ENCODE measurements at regions not wholly inside any gene's neighbourhood (a gene's known extent, or its start where the extent isn't known, plus 50 kb on each side); places are given as distances from the start of the nearest gene placed in this dataset.

DNA sequence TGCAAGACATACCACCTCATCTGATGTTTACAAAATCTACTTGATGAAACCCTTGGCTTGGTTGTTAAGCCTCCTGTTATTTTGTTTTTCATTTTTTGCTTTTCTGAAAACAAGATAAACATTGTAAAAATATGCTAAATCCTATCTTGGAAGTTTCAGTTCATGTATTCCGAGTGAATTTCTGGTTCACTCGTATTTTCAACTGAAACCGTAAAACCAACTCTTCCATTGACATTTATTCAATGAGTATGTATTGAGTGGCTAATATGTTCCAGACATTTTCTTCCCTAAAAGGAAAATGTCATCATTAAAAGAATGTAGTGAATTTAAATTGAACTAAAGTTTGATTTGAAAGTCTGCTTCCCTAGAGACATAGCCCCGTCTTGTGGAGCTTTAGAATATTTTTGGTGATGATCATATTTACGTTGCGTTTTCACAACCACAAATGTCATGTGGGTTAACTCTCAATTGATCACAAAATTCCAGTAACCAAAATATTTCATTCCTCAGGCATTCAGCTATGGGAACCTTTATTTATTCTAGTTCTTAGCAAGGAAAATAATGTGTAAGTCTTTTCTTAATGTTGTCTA lies 204.2 kb downstream of the MBD2 start:
- DNase-seq (ENCODE audit: low read depth), result no peak

DNA sequence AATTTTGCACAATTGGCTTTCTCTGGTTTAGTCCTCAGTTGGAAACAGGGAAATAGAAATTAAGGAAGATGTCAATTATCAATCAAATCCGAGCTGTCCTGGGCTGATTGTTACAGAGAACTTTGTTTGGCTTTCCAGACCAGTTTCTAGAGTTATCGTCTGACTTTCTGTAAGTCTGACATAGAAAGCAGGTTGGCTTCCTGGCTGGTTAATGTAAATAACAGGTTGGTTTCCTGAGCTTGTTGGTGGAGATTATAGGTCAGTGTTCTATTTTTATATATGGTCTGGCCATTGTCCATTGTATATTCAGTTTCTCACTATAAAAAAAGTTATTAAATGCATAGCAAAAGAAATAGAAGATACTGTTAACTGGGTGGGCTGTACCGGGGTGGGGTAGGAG lies 204.8 kb downstream of the MBD2 start:
- DNase-seq (ENCODE audit: low read depth), result no peak

DNA sequence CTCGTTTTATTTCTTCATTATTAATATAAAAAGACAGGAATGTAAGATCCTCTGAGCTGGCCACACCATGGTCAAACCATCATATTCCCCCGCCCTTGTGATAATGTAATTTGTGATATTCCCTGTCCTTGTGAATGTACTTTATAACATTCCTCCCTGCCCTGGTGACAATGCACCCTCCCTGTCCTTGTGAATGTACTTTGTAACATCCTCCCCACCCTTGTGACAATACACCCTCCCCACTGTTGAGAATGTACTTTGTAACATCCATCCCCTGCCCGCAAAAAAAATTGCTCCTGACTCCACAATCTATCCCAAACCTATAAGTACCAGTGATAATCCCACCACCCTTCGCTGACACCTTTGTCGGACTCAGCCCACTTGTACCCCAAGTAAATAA lies 211.0 kb downstream of the MBD2 start:
- DNase-seq (ENCODE audit: low read depth), result no peak

DNA sequence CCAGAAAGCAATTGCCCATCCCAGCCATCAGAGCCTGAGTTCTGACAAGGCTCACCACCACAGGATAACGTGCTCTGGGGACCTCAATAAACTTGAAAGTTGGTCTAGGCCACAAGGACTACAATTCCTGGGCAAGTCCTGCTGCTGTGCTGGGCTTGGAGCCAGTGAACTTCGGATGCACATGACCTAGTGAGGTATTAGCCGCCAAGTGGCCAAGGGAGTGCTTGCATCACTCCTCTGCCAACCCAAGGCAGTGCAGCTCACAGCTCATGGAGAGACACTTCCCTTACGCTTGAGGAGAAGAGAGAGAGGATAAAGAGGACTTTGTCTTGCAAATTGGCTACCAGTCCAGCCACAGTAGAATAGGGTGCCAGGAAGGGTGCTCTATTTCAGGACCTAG lies 219.6 kb downstream of the MBD2 start:
- no peak for DNase-seq (ENCODE audit: low read depth)

DNA sequence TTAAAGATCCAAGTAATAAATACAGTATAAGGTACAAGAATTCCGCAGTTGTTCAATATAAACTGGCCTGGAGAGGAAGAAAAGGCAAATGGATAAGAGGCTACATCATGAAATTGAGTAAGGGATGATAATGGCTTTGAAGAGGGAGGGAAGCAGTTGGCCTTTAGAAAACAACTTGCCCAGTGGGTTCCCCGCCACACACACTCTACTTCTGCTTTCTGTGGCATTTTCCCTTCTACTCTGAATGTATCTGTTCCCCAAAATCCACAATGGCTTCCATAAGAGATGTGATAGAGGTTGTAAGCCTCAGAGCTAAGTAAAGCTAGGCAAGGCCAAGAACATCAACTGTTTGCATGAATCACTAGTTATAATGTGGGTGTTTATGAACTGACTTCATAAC lies 221.3 kb downstream of the MBD2 start:
- no peak for DNase-seq (ENCODE audit: low read depth)

DNA sequence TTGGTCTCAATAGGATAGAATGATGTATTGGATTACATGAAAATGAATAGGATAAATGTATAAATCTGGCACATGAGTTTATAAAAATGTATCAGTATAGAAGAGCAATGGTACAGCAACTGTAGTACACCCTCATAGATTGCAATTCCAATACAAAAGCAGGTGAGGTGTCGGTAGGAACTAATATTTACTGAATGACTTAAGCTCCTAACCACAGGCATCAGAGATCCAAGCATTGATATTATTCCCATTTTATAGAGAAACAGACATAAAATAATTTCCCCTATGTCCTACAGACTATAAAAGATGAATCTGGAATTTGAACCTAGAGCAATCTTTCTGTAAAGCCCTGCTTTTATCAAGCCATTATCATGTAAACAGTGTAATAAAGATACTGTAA lies 227.4 kb downstream of the MBD2 start:
- DNase-seq (ENCODE audit: low read depth), result no peak

DNA sequence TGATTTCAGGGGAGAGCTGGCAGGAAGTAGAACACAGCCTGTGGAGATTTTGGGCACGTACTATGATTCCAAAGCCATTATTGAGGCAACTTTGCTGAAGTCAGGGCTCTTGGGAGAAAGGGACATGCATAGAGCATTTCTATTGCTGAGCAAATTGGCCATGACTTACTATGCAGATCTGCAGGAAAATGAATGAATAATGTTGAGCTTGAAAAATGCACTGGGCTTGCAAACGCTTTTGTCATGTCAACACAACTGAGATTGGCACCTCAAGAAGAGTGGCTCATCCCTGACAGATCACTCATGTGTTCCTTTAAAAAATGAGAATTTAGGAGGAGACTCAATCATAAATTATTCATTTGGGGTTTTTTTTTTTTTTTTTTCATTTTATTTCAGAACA lies 230.5 kb downstream of the MBD2 start:
- no peak for DNase-seq (ENCODE audit: low read depth)

DNA sequence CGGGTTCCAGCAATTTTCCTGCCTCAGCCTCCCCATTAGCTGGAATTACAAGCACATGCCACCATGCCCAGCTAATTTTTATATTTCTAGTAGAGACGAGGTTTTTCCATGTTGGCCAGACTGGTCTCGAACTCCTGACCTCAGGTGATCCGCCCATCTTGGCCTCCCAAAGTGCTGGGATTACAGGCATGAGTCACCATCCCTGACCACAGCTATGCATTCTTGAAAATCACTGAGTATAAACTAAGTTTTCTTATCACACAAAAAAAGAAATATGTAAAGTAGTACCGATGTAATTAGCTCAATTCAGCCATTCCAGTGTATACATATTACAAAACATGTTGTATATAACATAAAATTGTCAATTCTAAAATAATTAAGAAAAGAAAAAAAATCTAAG lies 232.7 kb downstream of the MBD2 start:
- DNase-seq (ENCODE audit: low read depth), result peak; percentile 30

DNA sequence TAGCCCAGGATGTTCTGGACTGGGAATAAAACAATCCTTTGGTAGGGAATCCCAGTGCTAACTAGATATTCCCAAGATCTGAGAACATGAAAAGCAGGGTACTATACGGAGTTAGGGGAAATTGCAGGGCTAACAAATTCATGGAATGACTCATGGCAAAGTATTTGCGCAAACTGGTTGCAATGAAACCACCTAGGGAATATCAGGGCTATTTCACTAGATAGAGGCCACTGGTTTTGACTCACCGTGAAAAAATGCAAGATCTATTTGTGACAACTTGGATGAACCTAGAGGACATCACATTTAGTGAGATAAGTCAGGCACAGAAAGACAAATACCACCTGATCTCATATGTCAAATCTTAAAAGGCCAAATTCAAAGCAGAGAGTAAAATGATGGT lies 233.3 kb downstream of the MBD2 start:
- DNase-seq (ENCODE audit: low read depth), result peak; percentile 83

DNA sequence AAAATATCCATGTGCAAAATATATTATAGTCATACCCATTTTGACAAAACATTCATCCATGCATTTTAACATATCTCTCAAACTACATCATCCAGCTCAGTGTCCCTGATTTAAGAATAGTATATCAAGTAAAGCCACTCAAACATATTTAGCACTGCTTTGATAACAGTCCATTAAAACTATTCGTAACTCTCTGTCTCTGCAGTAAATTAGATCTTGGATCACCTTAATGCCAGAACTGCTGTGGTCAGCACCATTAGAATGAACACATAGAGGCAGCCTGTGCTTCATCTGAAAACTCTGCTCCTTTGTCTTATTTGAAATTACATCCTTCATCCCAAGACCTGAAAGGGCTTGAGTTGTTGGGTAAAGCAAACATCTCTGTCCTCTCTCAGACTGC lies 234.0 kb downstream of the MBD2 start:
- DNase-seq (ENCODE audit: low read depth), result no peak

DNA sequence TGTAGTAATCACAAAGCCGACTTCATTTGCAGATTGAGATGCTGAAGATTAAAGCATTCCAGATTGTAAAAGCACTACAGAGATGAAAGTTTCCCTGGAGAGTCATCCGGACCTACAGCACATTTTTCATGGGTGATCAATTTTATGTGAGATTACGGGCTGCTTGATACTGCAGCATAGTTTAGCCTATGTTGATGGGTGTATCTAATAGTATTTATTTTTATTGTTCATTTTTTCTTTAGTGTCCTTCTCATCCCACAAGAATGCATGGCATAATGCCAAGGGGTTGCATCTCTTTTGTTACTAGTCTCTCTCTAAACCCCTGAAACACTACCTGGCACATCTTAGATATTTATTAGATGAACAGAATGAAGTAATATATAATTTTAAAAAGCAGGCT lies 240.4 kb downstream of the MBD2 start:
- DNase-seq (ENCODE audit: low read depth), result peak; percentile 43

DNA sequence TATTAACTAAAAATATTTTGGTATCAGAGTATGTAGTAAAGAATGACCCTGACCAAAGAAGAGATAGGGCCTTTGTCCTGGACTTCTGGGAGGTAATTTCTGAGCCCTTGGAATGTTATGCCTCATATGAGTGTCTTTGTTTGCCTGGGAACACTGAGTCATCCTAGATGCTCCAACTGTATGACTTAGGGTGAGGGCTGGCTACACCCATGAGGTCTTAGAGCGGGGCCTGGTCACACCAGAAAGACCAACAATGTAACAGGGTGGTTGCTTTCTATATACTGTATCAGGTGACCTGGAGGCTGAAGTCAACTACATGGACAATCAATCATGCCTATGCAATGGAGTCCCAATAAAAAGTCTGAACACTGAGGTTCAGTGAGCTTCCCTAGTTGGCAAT lies 253.1 kb downstream of the MBD2 start:
- no peak for DNase-seq (ENCODE audit: low read depth)

DNA sequence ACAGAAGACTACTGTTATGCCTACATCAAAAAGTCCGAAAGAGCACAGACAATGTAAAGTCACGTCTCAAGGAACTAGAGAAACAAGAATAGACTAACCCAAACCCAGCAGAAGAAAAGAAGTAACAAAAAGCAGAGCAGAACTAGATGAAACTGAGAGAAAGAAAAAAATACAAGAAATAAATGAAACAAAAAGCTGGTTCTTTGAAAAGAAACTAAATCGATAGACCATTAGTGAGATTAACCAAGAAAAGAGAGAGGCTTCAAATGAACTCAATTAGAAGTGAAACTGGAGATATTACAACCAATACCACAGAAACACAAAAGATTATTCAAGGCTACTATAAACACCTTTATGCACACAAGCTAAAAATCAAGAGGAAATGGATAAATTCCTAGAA lies 271.8 kb downstream of the MBD2 start:
- no peak for DNase-seq (ENCODE audit: low read depth)

DNA sequence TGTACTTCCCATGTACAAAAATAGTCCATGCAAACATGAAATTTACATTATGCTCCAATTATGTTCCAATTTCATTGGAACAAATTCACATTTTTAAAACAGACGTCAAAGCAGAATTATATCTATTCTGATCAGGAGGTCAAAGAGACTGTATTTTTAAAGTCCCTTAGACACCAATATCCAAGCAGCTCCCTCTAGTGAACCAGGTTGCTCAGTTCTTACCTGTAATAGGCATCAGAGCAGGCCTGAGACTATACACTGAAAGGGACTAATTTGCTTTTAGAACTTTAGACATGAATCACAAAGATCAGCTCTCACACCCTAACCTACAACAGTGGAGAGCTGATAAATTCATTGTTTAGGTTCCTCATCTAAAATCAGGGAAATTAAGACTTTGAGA lies 273.9 kb downstream of the MBD2 start:
- no peak for DNase-seq (ENCODE audit: low read depth)

DNA sequence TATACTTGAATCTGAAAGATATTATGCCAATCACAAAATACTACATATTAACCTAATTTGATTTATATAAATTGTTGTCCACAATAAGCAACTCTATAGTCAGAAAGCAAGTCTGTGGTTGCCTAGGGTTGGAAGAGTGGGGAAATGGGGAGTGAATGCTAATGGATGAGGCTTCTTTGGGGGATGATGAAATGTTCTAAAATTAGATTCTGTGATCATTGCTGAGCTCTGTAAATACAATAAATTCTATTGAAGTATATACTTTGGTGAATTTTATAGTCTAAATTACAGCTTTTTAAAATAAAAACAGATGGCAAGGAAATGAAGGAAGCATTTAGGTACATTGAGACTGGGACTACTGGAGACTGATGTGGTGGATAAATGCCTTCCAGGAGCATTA lies 275.5 kb downstream of the MBD2 start:
- DNase-seq (ENCODE audit: low read depth), result no peak

DNA sequence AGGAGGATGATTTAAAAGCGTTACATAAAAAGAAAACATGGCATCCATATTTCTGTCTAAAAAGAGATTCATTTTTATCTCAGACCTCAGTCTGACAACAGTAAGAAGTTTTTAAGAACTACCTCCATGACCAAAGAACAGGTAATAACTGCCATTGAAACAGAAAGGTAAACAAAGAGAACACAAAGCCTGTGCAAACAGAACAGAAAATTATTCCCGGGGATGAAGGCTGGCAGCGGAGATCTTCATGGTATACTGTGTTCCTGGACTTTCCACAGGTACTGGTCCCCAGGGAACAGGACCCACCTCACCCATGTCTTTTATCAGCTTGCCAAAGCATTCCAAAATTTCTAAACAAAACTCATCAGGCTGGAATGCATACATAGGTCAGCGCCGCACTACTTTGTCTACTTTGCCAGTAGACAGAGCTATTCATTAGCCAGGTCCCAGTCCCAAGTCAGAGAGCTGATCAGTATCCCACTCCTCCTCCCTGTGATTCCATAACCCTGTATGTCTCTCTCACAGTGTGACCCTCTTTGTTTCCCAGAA lies 277.3 kb downstream of the MBD2 start:
- DNase-seq (ENCODE audit: low read depth), result no peak

DNA sequence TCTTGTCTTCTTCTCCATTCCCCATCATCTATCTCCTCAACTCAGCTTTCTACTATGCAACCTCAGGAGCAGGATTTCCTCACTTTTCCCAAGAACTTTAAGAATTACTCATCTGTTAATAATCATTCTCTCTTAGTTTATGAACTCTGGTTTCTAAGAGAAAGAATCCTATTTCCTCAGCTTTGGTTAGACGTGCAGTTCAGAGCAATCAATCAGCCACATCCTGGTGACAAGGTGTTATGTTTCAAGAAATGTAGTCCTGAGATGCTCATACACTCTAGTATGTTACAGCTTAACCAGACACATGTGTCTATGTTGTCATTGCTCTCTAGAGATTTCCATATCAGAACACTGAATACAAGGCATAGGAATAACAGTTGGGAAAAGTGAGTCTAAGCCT lies 277.9 kb downstream of the MBD2 start:
- DNase-seq (ENCODE audit: low read depth), result no peak

DNA sequence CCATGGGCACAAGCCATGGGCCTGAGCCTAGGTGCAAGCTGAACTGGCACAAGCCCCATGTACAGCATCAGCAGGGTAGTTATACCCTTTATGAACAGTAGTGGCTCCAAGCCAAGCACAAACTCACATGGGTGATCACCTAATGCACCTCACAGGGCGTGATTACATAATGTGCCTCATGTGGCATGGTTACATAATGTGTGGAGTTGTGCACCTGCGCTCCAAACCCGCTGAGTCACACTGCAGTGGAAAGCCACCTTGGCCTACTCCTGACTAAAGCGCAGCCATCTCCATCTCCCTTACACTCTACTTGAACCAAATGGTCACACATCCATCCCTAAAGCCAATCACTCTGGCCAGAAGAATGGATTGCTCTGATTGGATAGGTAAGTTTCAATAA lies 279.7 kb downstream of the MBD2 start:
- no peak for DNase-seq (ENCODE audit: low read depth)

DNA sequence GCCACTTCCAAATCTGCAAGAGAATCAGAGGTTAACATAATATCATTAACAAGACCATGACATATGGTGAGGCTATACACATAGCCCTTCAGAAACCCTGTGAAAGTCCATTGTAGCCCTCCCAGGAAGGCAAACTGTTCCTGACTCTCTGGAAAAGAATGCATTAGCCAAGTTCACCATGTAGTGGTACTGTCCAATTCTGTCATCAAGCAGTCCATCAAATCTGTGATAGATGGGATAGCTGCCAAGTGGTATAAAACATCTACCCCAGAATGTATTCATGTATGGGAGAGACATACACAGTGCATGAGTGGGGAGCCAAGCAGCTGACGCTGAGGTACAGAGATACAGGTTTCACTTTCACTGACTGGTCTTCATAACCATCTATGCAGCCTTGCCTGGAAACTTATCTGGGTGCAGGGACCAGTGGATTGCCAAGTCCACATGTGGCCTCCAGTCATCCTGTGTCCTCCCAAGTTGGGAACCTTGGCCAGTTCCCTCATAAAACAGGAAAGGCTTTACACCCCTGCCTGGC lies 281.1 kb downstream of the MBD2 start:
- no peak for DNase-seq (ENCODE audit: low read depth)

DNA sequence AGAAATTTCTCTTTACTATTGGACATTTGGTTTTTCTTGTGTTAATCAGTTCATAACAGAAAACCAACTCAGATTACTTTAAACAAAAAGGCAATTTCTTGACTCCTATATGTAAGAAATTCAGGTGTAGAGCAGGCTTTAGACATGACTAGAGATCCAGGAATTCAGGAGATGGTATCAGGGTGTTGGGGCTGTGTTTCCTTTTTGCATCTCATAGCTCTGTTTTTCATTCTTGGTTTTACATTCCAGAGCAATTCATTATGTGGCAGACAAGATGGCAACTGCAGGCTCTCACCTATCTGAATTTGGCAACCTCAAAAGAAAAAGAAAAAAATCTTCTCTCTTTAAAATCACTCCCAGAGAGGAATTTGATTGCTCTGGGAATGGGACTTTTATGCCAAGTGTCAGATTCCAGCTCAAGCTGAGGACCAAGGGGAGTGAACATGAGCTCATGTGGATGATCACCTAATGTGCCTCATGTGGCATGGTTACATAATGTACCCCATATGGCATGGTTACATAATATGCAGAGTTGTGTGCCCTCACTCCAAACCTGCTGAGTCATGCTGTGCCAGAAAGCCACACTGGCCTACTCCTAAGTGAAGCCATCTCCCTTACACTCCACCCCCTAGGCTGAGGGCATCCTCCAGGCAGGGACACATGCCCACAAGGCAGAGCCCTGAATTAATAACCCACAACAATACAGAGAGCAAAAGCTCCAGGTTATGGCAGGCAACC lies 282.7 kb downstream of the MBD2 start:
- no peak for DNase-seq (ENCODE audit: low read depth)

DNA sequence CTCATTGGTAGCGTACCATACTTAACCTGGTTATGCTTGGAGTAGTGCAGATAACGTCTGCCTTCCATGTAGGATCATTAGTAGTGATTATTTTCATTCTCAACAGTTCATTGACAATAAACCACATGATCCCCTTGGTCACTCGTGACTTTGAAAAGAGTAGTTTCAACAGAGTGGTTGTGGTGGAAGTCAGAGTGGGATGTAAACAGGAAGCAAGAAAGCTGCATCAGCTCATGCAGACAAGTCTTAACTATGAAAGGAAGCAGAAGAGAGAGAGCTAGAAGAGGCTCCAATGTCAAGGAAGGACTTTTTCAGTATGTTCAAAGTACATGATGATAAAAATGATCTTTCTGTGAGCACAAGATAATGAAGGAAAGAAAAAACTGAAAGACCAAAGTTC lies 287.4 kb downstream of the MBD2 start:
- DNase-seq (ENCODE audit: low read depth), result no peak

DNA sequence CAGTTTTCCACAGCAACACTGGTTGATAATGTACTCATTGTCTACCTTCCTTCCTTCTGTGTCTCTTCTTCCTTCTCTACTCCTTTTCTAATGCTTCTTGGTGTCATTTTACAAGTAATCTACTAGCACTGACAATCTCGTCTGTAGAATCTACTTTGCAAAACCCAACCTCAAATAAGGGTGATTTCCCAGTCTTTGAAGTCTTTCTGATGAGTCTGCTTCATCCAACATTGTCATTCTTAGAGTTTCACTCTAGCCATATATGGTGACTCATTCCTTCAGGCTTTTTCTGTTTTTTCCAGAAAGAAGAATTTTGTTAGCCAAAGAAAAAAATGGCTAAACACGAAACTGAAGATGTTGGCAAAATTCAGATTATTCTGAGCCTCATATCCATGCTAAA lies 288.7 kb downstream of the MBD2 start:
- no peak for DNase-seq (ENCODE audit: low read depth)

DNA sequence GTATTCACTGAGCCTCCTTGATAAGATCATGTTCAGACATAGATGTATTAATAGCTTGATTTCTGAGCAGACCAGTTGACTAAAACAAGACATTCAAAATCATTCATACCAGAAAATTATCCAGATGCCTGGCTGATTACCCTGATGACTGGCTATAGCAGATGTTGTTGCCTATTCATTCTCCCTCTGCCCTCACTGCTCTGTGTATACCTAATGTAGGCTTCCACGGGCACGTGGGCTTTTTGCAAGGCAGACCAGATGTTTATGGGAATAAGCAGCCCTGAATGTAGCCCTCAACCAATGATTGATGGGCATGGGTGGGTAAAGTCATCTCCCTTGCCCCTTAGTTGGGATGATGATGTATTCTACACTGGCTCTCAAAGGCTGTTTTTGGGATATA lies 289.1 kb downstream of the MBD2 start:
- no peak for DNase-seq (ENCODE audit: low read depth)

All from HS-5 (cell line).